Fibroblast of skin of scalp (primary cell): ENCODE measurements at regions not wholly inside any gene's neighbourhood (a gene's known extent, or its start where the extent isn't known, plus 50 kb on each side); places are given as distances from the start of the nearest gene placed in this dataset.

Experiments
- DNase-seq: peaks from one replicate; pipeline ENCODE4 v3.0.0-alpha.2; 2013

DNA sequence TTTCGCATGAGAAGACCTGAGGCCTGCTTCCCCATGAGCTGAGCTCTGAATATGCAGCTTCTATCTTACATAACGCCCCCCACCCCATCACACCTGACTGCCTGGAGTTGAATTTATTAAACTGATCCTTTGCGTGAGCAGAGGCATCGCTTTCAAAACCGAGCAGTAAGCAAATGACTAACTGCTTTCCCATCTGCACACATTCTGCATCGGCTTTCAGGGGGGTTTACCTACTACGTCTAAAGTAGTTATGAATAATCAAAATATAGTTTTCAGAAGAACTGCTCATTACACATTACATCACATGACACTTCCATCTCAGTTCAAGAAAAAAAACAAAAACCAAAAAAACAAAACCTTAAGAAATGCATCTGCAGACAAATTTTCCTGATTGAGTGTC lies 54.7 kb upstream of the EGR2 start:
- no peak for DNase-seq

DNA sequence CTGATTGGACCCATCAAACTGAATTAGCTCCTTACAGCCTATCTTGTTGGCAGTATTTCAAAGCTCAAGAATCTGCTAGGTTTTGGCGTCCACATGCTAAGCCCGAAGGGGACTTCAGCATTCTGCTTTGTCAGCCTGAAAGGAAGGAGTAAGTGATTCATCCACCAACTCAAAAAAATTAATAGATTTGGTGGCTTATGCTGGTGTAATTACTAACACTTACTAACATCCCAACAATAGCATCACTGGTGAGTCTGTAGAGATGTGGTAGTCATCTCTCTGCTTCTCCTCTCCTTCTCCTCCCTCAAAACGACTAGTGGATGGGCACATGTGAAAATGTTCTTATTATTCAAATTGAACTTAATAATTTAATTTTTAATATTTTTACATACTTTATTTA lies 53.8 kb upstream of the EGR2 start:
- DNase-seq = no peak

GRCh38 chr10:62866941-62867340 lies 50.8 kb upstream of the EGR2 start:
- no peak for DNase-seq

DNA sequence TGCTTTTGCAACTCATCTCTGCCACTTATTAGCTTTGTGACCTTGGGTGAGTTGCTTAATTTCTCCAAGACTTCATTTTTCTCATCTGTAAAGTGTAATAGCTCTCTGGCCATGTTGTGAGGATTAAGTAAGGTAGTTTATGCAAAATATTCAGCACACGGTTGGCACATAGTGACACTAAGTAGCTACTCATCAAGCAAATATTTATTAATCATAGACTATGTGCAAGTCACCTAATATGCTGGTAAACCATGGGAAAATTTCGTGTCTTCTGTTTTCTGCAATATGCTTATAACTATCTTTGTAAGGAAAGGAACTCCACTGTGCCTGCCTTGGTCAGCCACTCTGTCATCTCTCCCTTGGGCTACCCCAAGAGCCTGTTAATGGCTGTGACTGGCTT lies 50.3 kb upstream of the EGR2 start:
- peak; percentile 51 for DNase-seq
